PFSK-1 (cell line): ENCODE measurements at regions not wholly inside any gene's neighbourhood (a gene's known extent, or its start where the extent isn't known, plus 50 kb on each side); places are given as distances from the start of the nearest gene placed in this dataset.

Experiments
- FOXP2 ChIP-seq: optimal IDR thresholded peaks from 2 replicates; pipeline ENCODE3; 2011; ENCODE audit warnings: borderline replicate concordance, control low read depth, inconsistent platforms; ENCODE audit not compliant: insufficient read depth; ENCODE audit errors: extremely low read length, extremely low read depth
- POLR2AphosphoS5 ChIP-seq: IDR thresholded peaks from 2 replicates; pipeline ENCODE4 v1.6.1; 2012; ENCODE audit warnings: low read depth, mild to moderate bottlenecking, control low read depth, low read length, moderate library complexity
- REST ChIP-seq, 2 experiments: IDR thresholded peaks; 2 replicates each; pipeline versions ENCODE4 v1.6.1 to v1.8.0; 2011 to 2012; ENCODE audit warnings: low read depth in 2 of 2, low read length in 2 of 2, control low read depth in 1 of 2, inconsistent platforms in 1 of 2, mild to moderate bottlenecking in 1 of 2, moderate library complexity in 1 of 2; ENCODE audit not compliant: insufficient read depth in 1 of 2
- TAF1 ChIP-seq: IDR thresholded peaks from 2 replicates; pipeline ENCODE4 v1.6.1; 2012; ENCODE audit warnings: low read length, control low read depth, borderline replicate concordance; ENCODE audit not compliant: insufficient read depth

GRCh38 chr1:204777591-204777990, 92.1 kb upstream of the LRRN2 start:
- no peak for TF ChIP-seq REST (IDR thresholded peaks at IDR 0.05; ENCODE audit: insufficient read depth in 1 of 2, low read depth in 2 of 2, low read length in 2 of 2)
- TF ChIP-seq TAF1, result no peak
- no peak for TF ChIP-seq POLR2AphosphoS5
- no peak for TF ChIP-seq FOXP2
